ENCODE measurements at regions not wholly inside any gene's neighbourhood (a gene's known extent, or its start where the extent isn't known, plus 50 kb on each side); places are given as distances from the start of the nearest gene placed in this dataset.

DNA sequence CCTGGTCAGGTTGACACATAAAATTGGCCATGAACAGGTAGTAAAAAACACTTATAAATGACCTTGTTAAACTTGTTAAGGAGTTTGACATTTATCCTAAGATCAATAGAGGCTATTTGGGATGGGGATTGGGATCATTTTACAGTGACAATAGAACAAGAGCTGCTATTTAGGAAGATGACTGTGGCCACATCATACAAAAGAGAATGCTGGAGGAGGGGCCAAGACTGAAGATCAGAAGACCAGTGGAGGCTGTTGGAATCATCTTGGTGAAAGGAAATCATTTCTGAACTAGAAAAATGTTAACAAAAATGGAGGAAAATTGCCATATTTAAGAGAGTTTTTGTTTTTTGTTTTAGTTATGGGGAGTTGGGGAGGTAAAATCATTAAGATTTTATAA lies 304.8 kb upstream of the TLE4 start:
- H3K4me1 Mint-ChIP-seq = no peaks in the 10 kb centered on the region
- CTCF ChIA-PET = no interaction called here
- DNase-seq = no peak
- H3K4me3 Mint-ChIP-seq = no peak overlapping the region
- H3K9me3 Mint-ChIP-seq = peaks cover 3% of the 10 kb centered on the region
- no peaks in the 10 kb centered on the region for H3K36me3 Mint-ChIP-seq (ENCODE audit: low read depth)
- H3K27me3 Mint-ChIP-seq = peaks cover 7% of the 10 kb centered on the region
- no peak overlapping the region for H3K27ac Mint-ChIP-seq
- POLR2A ChIA-PET = no interaction called here

DNA sequence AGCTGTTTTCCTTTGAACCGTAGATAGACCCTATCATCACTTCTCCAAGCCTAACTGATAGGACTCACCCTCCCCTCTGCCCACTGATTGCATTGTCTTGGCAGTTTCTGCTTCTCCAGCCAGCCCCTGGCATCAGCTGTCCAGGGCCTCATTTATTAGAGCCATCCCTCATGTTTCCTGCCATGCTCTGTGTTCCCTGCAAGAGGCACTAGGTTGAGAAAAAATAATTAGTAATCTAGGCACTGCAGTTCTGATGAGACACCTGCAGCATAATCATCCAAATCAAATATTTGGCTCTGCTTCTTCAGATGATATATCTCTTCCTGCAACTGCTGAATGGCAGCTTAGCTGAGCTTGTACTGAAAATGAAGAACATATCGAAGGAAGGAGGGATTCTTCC lies 303.0 kb upstream of the TLE4 start:
- Mint-ChIP-seq H3K27ac (no peak overlapping the region), H3K4me1 (no peaks in the 10 kb centered on the region), H3K4me3 (no peak overlapping the region), H3K9me3 (no peaks in the 10 kb centered on the region), H3K27me3 (peaks cover 6% of the 10 kb centered on the region), H3K36me3 (ENCODE audit: low read depth) (no peaks in the 10 kb centered on the region)
- ChIA-PET POLR2A (no interaction called here), CTCF (no interaction called here)
- no peak for DNase-seq

DNA sequence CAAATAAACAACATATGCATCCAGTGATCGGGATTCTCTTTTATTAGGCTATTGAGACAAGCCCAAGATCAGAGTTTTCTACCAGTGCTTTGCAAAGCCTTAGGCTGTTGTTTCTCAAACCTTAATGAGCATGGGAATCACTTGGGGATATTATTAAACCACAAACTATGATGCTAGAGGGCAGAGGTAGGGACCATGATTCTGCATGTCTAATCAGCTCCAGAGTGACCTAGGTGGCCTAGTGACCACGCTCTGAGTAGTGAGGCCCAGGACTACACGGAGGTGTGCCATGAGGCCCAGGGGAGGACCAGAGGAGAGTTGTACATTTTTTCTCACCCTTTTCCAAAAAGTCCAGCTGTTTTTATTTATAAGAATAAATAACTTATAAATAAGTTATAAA lies 298.5 kb upstream of the TLE4 start:
- no peaks in the 10 kb centered on the region for H3K36me3 Mint-ChIP-seq (ENCODE audit: low read depth)
- H3K4me1 Mint-ChIP-seq = no peaks in the 10 kb centered on the region
- no peaks in the 10 kb centered on the region for H3K9me3 Mint-ChIP-seq
- CTCF ChIA-PET = no interaction called here
- POLR2A ChIA-PET = no interaction called here
- H3K27ac Mint-ChIP-seq = no peak overlapping the region
- H3K4me3 Mint-ChIP-seq = no peak overlapping the region
- no peaks in the 10 kb centered on the region for H3K27me3 Mint-ChIP-seq
- no peak for DNase-seq

DNA sequence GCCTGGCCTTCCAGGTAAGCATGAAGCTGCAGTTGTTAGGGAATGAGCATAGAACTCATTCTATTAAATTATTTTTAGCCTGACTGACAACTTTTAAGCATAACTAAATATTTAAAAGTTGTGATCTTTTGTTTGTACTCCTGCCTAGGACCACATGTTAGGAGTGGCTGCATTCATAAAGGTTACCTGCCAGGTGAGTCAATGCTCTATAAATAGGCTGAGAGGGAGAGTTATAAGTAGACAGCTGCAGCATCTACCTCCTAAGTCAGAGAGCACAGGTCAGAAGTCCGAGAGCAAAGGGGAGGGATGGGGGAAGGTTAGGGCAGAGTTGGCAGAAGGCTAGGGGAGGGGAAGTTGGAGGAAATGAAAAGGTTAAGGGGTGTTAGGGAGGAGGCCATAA lies 292.4 kb upstream of the TLE4 start:
- no peak for DNase-seq
- Mint-ChIP-seq H3K4me3 (no peak overlapping the region), H3K9me3 (no peaks in the 10 kb centered on the region), H3K4me1 (no peaks in the 10 kb centered on the region), H3K36me3 (ENCODE audit: low read depth) (no peaks in the 10 kb centered on the region), H3K27ac (no peak overlapping the region), H3K27me3 (no peaks in the 10 kb centered on the region)
- CTCF ChIA-PET = no interaction called here
- POLR2A ChIA-PET = no interaction called here

DNA sequence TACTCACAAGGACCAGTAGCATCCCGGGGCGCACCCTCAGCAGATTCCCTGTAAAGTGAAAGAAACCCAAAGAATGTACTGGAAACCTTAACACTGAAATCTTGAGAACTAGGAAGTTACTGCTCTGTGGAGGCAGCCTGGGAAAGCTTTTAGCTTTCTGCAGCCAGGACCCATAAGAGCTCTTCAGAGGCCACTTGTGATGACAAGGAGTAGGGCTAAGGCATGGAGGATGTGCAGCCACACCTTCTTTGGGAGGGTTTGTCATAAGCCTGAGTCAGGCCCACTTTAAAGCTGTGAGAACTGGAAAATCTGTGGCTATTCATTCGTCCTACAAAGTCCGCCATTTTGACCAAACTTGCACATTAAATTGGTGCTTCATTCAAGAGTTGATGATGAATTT lies 291.1 kb upstream of the TLE4 start:
- H3K9me3 Mint-ChIP-seq = no peaks in the 10 kb centered on the region
- CTCF ChIA-PET = no interaction called here
- H3K4me3 Mint-ChIP-seq = no peak overlapping the region
- H3K27me3 Mint-ChIP-seq = no peaks in the 10 kb centered on the region
- H3K4me1 Mint-ChIP-seq = no peaks in the 10 kb centered on the region
- no peak for DNase-seq
- H3K27ac Mint-ChIP-seq = no peak overlapping the region
- H3K36me3 Mint-ChIP-seq (ENCODE audit: low read depth) = no peaks in the 10 kb centered on the region
- POLR2A ChIA-PET = no interaction called here

DNA sequence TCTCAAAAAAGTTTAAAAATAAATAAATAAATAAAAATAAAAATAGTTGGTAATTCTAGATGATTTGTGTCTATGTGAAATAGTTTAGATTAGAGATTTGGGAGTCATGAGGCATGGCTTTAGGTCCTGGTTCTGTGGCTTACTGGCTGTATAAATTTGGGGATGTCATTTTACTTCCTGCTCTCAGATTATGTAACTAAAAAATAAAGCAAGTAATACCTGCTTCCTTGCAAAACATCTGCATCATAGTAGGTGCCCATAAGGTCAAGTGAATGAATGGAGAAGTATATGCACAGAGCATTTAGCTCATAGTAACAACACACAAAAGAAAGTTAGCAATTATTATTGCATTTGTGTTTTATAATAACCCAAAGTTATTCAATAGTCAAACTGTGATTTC lies 287.7 kb upstream of the TLE4 start:
- Mint-ChIP-seq H3K4me1 (no peaks in the 10 kb centered on the region), H3K27me3 (no peaks in the 10 kb centered on the region), H3K36me3 (ENCODE audit: low read depth) (no peaks in the 10 kb centered on the region), H3K4me3 (no peak overlapping the region), H3K9me3 (no peaks in the 10 kb centered on the region), H3K27ac (no peak overlapping the region)
- POLR2A ChIA-PET = no interaction called here
- CTCF ChIA-PET = no interaction called here
- DNase-seq = no peak

DNA sequence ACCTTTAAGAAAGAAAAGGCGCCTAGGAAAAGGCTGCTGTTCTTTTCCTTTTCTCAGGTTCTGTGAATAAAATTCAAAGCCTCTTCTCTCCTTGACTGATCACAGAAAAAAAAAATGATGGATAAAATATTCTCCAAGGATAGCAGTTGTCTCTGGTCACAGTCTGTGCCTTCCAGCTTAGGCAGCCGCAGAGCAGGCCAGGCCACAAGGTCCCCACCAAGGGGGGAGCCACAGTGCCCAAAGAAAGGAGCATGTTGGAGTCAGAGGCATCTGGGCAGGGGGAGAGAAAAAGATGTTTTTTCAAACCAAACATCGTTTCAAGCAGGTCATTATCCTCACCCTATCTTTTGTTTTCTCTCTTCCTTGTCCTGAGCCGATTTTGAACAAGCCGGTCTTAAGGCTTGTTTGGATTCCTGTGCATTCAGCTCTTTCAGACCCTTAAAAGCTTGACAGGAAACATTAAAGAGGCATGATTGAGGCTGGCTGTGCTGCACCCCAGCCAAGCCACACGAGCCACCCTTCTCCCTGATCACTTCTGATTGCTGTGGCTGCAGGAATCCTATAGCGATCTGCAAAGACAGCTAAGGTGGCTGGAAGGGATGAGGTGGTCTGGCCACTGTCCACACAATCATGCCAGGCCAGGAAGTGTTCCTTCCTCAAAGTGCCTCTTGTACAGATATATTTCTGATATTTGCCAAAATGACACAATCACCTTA lies 284.6 kb upstream of the TLE4 start:
- H3K4me3 Mint-ChIP-seq = no peak overlapping the region
- ChIA-PET CTCF (no interaction called here), POLR2A (no interaction called here)
- H3K27me3 Mint-ChIP-seq = no peaks in the 10 kb centered on the region
- H3K27ac Mint-ChIP-seq = no peak overlapping the region
- no peak for DNase-seq
- H3K9me3 Mint-ChIP-seq = no peaks in the 10 kb centered on the region
- H3K4me1 Mint-ChIP-seq = no peaks in the 10 kb centered on the region
- H3K36me3 Mint-ChIP-seq (ENCODE audit: low read depth) = no peaks in the 10 kb centered on the region

DNA sequence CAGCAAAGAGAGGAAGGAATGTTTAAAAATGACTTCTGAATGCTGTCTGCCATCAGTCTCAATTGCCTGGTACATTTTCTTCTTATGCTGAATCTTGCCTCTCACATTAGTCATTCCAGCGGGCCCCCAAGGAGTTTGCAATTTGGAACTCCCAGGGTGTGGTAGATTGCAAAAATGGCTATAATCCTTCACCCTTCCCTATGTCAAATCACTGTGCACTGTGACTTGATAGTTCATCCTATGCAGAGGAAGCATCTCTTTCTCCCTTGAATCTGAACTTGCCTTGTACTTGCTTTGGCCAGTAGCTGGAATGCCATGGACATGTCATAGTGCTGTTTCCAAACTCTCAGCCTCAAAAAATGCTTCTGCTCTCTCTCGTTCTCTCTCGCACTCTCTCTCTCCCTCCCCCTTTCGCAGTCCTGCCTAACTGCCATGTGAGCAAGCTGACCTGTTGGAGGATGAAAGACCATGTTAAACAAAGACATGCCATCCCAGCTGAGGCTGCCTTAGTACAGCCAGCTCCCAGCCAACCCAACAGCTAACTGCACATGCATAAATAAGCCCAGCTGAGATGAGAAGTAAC lies 284.0 kb upstream of the TLE4 start:
- no peak overlapping the region for H3K27ac Mint-ChIP-seq
- CTCF ChIA-PET = interaction anchor here (0.8 kb wide), 1 partner anchor 19 kb away, joined by 4 read pairs; no protein-coding TSS in a partner anchor
- POLR2A ChIA-PET = no interaction called here
- no peaks in the 10 kb centered on the region for H3K36me3 Mint-ChIP-seq (ENCODE audit: low read depth)
- DNase-seq = no peak
- no peak overlapping the region for H3K4me3 Mint-ChIP-seq
- no peaks in the 10 kb centered on the region for H3K27me3 Mint-ChIP-seq
- no peaks in the 10 kb centered on the region for H3K9me3 Mint-ChIP-seq
- H3K4me1 Mint-ChIP-seq = no peaks in the 10 kb centered on the region

DNA sequence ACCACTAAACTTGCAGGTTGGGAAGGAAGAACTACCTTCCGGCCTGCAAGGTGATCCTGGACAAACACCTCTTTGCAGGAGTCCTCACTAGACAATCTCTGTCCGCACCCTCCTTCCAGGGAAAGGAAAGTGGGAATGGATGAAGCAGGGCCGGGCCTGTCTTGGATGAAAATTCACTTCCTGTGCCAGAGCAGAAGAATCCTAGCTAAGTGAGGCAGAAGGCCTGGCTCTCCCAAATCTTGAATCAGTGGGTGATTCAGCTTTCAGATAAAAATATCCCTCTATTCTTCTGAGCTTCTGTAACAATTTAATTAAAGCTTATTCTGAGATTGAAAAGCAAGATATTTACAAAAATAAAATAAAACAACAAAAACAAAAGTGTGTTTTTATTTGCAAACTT lies 281.9 kb upstream of the TLE4 start:
- CTCF ChIA-PET = no interaction called here
- no peak overlapping the region for H3K4me3 Mint-ChIP-seq
- POLR2A ChIA-PET = no interaction called here
- H3K27ac Mint-ChIP-seq = no peak overlapping the region
- no peaks in the 10 kb centered on the region for H3K9me3 Mint-ChIP-seq
- no peaks in the 10 kb centered on the region for H3K27me3 Mint-ChIP-seq
- H3K36me3 Mint-ChIP-seq (ENCODE audit: low read depth) = no peaks in the 10 kb centered on the region
- DNase-seq = no peak
- H3K4me1 Mint-ChIP-seq = no peaks in the 10 kb centered on the region

DNA sequence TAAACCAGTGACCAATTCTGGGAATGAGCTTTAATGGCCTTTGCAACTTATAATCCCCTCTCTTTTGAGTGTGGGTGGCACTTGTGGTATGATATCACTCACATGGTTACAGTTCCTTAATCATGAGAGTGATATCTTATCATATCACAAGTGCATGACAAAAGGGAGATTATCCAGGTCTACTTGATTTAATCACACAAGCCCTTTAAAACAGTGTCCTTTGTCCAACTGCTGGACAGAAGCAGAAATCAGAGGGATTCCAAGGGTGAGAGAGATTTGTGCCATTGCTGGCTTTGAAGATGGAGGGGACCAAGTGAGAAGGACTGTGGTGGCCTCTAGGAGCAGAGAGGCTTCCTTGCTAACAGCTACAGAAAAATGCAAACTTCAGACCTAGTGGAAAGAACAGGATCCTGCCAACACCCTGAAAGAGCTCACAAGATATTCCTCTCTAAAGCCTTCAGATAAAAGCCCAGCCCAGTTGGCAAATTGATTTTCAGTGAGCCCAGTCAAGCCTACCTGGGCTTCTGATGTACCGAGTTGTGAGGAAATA lies 279.0 kb upstream of the TLE4 start:
- Mint-ChIP-seq H3K4me1 (no peaks in the 10 kb centered on the region), H3K9me3 (no peaks in the 10 kb centered on the region), H3K36me3 (ENCODE audit: low read depth) (no peaks in the 10 kb centered on the region), H3K27ac (no peak overlapping the region), H3K4me3 (no peak overlapping the region), H3K27me3 (no peaks in the 10 kb centered on the region)
- ChIA-PET CTCF (no interaction called here), POLR2A (no interaction called here)
- DNase-seq = no peak

DNA sequence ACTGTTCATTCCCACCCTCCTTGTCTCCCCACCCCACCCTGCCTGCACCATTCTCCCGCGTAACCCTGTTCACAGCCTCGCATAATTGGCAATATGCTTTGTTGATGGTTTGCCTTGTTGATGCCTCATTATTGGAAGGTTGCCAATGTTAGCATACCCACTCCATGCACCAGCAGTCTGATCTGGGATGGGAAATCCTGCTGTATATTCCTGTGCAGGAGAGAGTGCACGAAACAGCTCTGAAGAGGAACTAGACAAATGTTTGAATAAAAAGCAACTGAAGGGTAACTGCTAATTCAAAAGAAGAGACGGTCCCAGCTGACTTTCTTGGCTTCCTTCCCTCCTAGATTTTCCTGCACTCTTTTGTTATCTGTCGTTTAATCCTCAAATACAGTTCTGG lies 271.7 kb upstream of the TLE4 start:
- Mint-ChIP-seq H3K27ac (no peak overlapping the region), H3K27me3 (peaks cover 4% of the 10 kb centered on the region), H3K9me3 (no peaks in the 10 kb centered on the region), H3K4me1 (no peaks in the 10 kb centered on the region), H3K4me3 (no peak overlapping the region), H3K36me3 (ENCODE audit: low read depth) (no peaks in the 10 kb centered on the region)
- ChIA-PET CTCF (no interaction called here), POLR2A (no interaction called here)
- DNase-seq = no peak

DNA sequence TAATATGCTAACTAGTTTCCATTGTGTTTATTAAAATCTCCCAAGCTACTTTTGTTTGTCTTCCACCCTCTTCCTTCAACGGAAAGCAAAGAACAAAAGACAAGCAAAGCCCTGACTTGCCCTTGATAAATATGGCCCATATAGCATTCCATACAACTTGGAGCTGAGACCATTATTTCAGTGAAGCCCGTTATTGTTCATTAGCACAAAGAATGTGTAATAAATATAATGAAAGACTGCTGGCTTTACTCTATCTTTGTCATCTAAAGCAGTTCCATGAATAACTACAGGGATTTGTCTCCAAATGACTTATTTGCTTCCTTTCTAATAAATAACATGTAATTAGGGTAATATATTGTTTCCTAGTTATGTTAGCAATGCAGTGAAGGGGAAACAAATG lies 270.7 kb upstream of the TLE4 start:
- Mint-ChIP-seq H3K27ac (no peak overlapping the region), H3K4me3 (no peak overlapping the region), H3K9me3 (no peaks in the 10 kb centered on the region), H3K4me1 (no peaks in the 10 kb centered on the region), H3K27me3 (peaks cover 4% of the 10 kb centered on the region), H3K36me3 (ENCODE audit: low read depth) (no peaks in the 10 kb centered on the region)
- ChIA-PET POLR2A (no interaction called here), CTCF (no interaction called here)
- DNase-seq = no peak

DNA sequence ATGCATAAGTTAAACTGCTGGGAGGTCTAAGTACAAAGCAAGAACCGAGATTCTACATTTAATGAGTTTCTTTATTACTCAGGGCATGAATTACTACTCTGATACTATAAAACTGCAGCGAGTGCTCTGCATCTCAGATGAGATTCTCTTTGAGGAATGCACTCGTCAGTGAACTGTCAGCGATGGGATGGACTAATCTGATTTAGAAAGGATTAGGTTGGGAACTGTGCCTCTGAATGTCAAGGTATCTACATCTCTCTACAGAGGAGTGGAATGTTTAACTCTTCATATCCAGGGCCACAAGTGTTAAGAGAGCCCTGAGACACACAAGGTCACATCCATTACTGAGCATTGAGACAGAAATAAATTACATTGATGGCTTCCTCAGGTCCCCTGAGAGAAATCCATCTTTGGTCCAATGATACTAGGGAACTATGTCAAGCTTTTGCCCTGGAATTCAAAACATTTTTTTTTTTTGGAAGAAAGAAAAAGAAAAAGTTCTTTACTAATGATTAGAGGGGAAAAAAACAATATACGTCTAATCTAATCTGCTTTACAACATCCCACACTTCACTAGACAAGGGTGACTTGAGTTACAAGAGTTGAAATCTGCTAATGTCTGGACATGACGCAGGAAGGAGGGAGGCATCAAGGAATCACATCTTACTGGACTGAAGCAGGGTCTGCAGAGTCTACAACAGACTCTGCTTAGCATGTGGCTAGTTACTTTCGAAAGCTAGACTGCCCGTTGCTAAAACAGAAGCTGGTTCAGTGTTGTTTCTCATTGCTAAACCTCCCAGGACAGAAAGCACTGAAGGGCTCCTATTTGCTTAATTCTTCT lies 270.0 kb upstream of the TLE4 start:
- POLR2A ChIA-PET = no interaction called here
- Mint-ChIP-seq H3K4me3 (no peak overlapping the region), H3K4me1 (no peaks in the 10 kb centered on the region), H3K36me3 (ENCODE audit: low read depth) (no peaks in the 10 kb centered on the region), H3K27me3 (peaks cover 4% of the 10 kb centered on the region), H3K27ac (no peak overlapping the region), H3K9me3 (no peaks in the 10 kb centered on the region)
- no peak for DNase-seq
- CTCF ChIA-PET = no interaction called here
